AG08396 (cell line): ENCODE measurements at regions not wholly inside any gene's neighbourhood (a gene's known extent, or its start where the extent isn't known, plus 50 kb on each side); places are given as distances from the start of the nearest gene placed in this dataset.

Experiments
- DNase-seq: peaks from one replicate; pipeline ENCODE4 v3.0.0; 2012; ENCODE audit warnings: low spot score, mixed read lengths

DNA sequence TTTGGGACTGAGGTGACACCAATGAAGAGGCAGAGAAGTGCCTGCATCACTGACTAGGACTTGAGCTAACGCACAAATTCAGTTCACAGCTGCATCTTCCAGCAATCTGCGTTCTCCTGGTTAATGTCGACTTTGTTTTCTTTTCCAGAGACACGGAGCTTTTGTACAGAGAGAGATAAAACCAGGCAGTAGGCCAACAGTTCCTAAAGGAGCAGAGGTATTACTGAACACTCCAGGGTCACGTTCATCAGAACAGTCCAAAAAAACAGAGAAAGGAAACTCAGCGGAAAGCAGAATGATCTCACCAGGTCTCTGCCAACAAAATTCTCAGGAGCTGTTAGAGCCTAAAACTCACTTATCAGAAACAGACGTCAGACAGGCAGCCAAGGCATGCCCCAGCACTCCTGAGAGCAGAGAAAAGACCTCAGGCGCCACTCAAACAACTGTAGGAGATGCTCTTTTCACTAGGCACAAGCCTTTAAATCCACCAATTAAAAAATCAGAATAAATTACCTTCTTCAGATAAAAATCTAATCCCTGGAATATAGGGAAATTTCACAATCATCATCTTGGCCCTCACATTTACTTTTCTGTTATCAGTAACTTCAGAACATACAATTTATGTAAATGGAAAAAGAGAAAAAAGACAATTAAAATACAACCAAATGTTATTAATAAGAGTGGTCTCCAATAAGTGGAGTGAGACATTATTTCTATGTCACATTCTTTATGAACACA is 95.9 kb upstream of the SPTBN1 start:
- DNase-seq: peak; percentile 30

DNA sequence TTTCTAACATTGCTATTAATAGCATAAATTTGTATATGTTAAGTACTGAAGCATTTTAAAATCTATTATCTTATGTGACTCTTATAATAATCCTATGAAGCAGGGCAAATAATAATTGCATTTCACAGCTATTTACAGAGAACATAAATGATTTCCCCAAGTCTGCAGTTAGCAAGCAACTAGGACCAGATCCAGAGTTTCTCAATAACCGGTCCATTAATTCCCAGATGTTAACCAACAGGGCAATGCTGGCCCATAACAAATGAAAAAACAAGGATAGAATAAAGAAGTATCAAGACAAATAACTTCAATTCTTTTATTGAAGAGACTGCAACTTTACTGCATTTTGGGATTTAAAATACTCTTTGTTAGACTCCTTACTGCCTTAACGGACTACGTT is 91.7 kb upstream of the SPTBN1 start:
- DNase-seq: no peak

DNA sequence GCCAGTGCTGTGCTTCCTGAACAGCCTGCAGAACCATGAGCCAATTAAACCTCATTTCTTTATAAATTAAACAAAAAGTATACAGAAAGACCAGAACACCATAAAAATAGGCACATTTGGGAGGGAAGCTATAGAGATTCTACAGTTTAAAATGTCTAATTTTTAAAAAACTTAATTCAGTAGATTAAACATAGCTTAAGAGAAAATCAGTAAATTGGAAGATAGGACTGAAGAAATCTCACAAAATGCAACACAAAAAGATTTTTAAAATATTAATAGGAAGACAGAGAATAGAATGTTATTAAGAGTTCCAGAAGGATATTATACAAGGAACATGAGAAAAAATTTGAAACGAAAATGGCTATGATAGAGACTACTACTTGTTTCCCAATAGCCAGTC is 90.5 kb upstream of the SPTBN1 start:
- no peak for DNase-seq

DNA sequence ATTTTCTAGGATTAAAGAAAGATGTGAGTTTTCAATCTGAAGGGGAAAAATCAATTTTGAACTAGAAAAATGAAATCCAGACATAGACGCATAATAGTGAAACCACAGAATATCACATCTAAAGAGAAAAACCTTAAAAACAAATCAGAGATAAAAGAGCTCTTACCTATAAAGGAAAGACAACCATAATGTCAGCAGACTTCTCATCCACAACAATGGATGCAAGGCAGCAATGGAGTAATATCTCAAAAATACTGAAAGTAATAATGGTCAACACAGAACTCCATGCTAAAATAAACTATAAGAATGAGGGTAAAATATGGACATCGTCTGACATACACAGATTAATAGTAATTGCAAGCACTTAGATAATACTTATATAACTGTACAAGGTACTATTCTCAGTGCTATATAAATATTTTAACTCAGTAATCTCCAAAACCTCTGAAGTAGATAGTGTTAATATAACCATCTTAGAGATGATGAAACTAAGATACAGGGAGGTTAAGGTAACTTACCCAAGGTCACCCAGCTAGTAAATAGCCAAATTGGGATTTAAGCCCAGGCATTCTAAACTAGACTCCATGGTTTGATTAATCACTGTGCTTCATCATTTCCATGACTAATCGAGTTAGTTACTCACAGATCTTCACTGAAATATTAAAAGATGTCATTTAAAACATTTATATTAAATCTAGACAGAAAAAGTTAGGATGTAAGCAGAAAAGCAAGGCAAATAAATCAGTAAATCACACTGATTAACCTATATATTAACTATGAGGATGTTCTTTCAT is 89.4 kb upstream of the SPTBN1 start:
- DNase-seq: no peak

DNA sequence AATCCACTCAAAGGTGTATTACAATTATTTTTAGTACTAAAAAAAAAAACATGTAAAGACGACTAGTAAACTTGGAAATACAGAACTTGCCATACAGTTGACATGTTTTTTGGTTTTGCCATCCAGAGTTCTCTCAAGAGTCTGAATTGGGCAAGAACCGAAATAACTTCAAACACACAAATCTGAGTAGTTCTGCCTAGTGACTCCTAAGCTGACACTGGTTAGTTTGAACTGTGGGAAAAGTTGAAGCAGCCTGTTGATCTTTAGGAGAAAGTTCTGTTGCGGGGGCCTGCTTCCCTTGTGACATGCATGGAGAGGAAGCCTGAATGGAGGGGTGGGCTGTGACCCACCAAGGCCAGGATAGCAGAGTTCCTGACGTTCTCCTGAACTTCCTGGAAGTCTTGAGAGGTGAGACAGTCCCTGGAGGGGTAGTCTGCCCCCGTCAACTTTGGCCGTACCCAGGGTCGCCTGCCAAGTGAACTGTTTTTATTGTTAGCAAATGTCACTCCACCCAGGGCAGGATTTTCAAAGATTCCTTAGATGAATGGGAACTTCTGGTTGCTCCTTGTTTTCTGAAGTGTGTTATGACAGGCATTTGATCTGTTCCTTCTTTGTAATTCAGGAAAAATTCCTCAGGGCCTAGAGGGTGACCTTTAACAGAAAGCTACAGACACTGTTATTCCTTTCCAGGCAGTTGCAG is 85.6 kb upstream of the SPTBN1 start:
- no peak for DNase-seq

DNA sequence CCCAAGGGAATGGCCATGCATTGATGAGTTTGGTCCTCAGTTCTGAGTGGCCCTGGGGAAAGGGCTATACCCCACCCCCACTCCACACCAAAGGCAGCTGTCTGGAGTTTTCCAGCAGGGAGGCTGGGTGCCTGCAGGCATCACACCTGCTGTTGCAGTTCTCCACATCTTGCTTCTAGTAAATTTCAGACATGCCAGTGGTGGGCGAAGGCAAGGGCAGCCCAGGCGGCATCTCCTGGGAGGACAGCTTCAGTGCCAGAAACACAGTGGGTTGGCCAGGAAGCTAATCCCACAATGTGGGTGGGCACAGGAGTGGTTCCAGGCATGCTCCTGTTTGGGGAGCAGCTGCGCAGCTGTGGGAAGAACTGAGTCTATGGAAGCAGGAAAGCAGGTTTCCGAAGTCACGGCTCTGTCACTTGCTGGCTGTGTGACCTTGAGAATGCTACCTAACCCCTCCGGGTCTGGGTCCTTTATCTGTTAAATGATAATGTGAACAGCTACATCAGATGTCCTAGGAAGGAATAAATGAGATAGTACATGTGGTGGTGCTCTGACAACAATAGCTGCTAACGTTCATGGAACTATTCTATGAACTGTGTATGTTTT is 84.6 kb upstream of the SPTBN1 start:
- no peak for DNase-seq

DNA sequence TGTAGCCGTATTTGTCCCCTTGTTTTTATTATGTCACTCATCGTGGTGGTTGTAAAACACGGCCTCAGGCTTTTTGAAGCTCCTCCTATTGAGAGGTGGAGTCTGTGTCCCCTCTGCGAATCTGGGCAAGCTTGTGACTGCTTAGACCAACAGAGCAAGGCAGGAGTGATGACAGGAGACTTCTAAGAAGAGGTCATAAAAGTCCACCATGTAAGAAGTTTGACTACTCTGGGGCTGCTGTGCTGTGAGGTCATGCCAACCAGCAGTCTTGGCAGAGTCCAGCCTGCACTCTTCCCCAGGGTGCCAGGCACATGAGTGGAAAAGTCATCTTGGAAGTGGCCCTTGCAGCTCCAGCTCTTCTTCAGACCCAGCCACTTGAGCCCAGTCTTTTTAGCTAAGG is 83.8 kb upstream of the SPTBN1 start:
- no peak for DNase-seq

DNA sequence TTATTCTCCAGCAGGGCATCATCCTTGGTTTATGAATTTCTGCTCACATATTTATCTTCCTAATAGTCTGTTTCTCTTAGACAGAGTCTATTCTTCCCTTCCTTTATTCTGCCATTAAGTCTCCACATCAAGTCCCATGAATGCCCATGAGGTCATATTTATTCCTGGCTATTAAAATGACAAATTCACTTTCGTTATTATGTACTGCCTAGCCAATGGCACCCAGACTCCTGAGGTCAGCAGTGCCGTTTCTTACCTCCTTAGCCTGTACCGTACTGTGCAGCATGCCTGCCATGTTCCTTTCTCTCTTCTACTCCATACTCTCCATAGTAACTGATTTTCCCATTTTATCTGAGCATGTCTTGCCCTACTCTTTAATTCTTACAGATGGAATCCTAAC is 82.3 kb upstream of the SPTBN1 start:
- no peak for DNase-seq

DNA sequence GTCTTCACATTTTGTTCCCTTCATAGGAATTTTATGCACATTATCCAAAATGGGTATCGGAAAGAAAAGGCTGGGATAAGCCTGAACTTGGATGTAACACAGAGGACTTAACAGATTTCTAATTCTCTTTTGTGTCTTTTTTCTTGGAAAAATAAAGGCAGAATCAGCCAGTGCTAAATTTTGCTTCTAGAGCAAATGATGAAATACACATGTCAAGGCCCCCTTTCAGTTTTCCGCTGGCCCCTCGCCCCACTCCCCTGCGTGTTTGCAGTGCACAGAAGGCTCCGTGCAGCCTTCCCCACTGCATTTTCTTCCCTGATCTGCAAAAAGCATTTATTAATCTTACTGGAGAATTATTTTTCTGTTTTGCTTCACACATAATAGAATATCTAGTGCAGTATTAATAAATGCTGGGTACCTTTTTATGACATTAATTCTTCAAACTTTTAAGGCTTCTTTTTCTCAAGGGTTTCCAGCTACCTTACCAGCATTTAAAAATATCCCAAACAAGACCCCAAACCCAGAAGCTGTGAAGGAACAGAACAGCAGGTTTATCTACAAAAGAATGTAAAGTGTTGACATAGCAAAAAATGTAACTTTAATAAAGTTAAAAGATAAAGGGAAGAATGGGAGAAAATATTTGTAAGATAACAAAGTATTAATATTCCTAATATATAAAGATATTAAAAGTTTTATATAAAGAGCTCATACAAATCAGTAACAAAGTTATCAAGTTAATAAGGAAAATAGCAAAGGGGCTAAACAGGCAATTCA is 81.3 kb upstream of the SPTBN1 start:
- DNase-seq: no peak

DNA sequence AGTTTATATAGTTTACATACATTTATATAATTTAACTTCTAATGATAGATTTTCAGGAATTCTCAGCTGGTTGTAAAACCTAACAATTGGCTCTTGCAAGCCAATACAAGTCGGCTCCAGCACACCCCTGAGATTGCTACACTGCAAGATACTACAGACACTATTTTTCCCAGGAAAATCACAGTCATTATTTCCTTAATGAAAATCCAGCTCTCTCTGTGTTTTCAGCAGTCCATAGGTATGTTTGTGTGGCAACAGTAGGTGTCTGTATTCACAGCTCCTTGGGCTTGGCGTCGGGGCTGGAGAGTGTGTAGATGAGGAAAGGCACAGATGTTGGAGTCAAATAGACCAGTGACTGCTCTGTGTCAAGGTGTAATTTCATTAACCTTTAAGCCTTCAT is 78.7 kb upstream of the SPTBN1 start:
- no peak for DNase-seq

DNA sequence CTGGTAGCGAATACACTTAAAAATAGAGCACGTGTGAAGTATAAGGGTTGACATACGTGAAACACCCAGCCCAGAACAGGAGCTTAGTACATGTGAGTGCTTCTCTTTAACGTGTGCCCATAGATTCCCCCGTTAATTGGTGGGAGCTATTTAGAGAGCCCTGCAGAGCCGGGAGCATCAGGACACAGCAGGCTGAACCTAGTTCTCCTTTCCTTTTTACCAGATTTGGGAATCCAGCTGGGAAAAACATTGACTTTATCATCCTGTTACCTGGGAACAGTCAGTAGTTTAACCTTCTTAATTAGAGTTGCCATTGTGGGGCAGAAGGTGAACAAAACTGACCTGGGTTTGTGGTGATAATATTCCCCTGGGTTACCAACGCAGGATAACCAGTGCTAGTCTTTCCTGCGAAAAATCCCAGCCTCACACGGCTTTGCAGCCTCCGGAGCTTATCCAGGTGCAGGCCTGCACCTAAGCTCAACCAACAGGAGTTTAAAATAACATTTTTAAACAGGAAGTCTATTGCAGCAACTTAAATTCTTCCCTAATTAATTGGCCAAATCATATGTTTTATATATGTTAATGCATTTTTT is 78.1 kb upstream of the SPTBN1 start:
- no peak for DNase-seq

DNA sequence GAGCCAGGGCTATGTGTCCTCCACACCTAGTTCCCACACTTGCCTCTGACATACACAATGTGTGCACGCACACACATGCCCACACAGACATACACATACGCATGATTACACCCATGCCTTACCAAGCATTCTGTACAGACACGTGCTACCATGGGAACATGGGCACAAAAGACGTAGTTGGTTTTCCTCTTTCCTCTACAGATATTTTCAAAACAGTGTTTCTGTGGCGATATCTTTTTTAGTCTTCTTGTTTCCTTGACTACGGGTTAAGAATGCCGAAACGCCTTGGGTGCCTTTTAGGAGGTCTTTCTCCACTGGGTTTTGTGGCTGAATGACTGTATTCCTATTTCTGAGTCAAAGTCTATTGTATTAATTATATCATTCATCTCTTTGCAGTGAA is 75.5 kb upstream of the SPTBN1 start:
- DNase-seq: no peak

DNA sequence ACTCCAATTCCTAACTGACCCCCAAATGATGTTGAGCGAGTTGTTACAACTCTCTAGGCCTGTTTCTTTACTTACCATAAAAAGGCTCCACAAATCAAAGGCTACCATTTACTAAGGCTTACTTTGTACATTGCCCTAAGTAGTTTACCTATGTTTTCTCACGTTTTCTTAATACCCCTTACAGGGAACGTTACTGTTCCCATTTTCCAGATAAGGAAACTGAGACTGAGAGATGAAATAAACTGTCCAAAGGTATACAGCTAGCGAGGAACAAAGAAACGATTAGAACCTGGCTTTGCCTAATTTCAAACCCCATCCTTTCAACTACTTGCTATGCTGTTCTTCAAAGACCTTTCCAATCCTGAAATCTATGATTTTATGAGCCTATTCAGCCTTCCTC is 74.8 kb upstream of the SPTBN1 start:
- DNase-seq: no peak

DNA sequence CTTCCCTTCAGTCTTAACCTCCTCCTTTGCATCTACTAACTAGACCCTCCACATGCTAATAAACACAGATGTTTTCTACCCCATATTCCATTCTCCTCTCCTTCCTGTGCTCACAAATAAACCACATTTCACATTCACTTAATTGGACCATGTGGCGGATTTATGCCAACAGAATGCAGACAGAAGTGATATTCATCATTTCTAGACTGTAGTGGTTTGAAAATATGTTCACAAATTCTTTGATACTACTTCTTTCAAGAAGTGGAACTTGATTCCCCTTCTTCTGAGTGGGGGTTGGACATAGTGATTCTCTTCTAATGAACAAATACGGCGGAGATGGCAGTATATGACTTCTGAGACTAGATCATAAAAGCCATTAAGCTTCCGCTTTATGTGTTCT is 73.5 kb upstream of the SPTBN1 start:
- DNase-seq: no peak

DNA sequence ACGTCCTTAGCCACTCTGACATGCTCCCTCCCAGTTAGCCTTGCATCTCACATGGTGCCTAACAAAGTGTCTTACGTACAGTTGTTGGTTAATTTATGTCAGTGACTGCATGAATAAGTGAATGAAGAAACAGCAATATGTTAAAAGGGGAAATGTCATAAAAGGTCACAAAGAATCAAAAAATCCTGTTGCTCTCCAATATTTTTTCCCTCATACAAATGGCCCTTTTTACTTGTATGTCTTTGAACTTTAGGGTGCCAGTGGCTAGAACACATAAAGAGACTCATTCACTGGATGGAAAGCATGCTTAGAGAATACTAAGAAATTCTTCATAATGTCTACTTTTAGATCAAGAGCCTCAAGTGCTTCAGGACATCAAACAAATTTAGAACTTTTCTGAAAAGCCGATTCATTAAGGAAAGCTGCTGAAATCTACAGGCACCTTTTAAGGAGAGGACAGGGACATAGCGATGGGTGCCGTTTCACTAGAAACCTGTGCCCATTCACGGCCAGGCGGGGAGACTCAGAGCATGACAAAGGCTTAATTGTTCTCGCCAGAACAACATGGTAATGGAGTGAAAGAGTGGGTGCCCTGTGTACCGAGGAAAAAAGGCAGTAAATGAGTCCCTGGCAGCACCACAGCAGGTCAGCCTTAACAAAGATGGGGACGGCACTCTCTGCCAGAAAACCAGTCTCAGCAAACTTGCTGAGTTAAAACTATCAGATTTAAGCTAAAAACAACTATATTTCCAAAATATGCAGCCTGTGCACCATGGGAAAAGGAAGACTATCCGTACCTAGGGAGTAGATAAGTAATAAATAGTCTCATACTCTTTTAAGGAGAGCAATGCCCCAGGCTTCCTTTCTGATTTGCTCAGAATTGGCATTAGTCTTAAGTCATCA is 71.6 kb upstream of the SPTBN1 start:
- DNase-seq: no peak

DNA sequence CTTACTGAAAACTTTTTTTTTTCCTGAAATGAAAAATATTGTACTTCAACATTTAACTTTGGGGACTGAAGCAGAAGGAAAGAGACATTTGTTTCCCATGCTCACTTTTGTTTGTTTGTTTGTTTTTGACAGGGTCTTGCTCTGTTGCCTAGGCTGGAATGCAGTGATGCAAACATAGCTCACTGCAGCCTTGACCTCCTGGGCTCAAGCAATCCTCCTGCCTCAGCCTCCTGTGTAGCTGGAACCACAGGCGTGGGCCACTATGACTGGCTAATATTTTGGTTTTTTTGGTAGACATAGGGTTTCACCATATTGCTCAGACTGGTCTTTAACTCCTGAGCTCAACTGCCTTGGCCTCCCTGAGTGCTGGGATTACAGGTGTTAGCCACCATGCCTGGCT is 70.9 kb upstream of the SPTBN1 start:
- DNase-seq: no peak

DNA sequence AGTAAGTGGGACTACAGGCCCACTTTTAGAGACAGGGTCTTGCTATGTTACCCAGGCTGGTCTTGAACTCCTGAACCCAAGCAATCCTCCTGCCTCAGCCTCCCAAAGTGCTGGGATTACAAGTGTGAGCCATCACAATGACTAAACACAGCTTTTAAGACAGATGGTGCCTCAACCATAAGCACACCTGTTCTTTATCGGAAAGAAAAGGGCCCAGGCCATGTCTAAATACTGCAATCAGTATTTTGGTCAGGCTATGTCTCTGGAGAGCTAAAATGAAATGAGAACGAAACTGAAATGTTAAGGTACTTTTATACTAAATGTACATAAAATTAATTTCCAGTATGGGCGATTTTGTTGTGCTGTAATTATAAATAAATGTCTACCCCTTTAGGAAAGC is 69.5 kb upstream of the SPTBN1 start:
- no peak for DNase-seq

DNA sequence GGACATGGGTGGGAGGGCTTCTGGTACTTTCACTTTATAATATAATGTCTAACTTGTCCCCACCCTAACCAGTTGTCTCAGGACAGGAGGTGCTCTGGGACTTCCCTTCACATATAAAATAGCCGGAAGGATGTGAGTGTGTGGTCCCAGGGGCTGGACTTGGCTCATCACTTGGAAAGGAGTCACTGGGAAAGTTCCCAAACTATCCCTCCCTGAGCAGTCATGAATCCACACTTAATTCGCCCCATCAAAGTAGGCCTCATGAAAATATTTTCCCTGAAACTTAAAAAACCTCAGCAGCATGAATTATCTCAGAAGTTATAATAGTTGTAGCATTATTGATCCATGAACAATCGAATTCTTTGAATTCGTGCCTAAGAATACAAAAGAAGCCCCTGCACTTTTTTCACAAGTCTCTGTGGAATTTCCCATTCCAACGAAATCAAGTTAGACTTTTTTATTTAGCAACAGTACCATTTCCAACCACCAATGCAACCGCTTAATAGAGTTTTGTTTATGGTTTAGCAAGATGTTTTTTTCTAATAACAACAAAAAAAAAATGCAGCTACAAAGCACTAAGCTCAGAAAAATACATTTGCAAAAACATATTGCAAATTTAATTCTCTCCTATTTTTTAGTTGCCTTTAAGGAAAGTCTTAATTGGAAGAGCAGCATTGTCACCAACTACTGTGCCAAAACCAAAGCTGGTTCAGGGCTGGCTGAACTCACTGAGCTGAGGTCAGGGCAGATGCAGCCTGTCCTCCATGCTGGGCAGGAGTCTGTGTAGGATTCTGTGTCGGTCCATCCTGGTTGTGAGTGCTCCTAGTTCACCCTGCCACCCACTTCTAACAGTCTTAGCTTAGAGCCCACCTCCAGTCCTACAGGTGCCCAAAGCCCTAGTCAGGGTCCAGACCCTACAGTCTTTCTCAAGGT is 68.8 kb upstream of the SPTBN1 start:
- no peak for DNase-seq

DNA sequence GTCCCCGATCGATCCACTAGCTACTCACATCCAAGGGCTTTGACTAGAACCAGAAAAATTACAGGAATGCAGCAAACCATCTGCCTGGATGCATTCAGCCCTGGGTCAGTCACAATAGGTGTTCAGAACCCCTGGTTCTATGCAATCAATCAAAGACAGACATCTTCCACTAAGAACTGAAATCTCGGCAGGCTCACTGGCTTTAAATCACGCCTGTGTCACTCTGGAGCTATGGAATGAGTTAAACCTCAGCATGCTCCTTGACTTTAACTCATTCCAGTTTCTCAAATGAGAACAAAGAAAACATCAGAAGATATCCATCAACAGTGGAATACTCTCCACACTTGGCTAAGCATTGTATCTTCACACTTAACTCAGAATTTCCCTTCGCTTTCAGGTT is 68.1 kb upstream of the SPTBN1 start:
- no peak for DNase-seq
